ENCODE measurements at regions not wholly inside any gene's neighbourhood (a gene's known extent, or its start where the extent isn't known, plus 50 kb on each side); places are given as distances from the start of the nearest gene placed in this dataset.

- Histone ChIP-seq H3K9me3 (replicated peaks in 1 of 2; ENCODE audit: control insufficient read depth in 1 of 2, insufficient read depth in 1 of 2, low read length in 2 of 2) (peaks cover 0 to 5% of the 10 kb centered on the region in 2 donors), H3K9ac (ENCODE audit: insufficient read depth, low read length, poor library complexity, severe bottlenecking) (no peak overlapping the region), H3K36me3 (replicated peaks in 1 of 2; ENCODE audit: control insufficient read depth in 1 of 2, insufficient read depth in 2 of 2, low read length in 2 of 2) (no peaks in the 10 kb centered on the region), H3K4me1 (ENCODE audit: control insufficient read depth in 1 of 2, insufficient read depth in 2 of 2, low read length in 2 of 2) (no peaks in the 10 kb centered on the region), H3K79me2 (ENCODE audit: insufficient read depth, low read length) (no peaks in the 10 kb centered on the region), H3K4me3 (replicated peaks in 1 of 3; ENCODE audit: low read depth in 2 of 3, low read length in 3 of 3) (no peak overlapping the region), H2AFZ (ENCODE audit: insufficient read depth, low read depth, low read length, poor library complexity, severe bottlenecking) (no peak overlapping the region), H3K27ac (ENCODE audit: low read depth in 1 of 2, low read length in 2 of 2) (no peak overlapping the region), H4K20me1 (ENCODE audit: insufficient read depth, low read length) (no peaks in the 10 kb centered on the region), H3K4me2 (replicated peaks; ENCODE audit: extremely low read depth, low read length, poor library complexity, severe bottlenecking) (no peak overlapping the region), H3K27me3 (ENCODE audit: control insufficient read depth in 2 of 2, insufficient read depth in 2 of 2, low read length in 2 of 2) (no peaks in the 10 kb centered on the region)
- intact Hi-C loops (cut with micrococcal nuclease), result no loop called here
- Mint-ChIP-seq H3K4me3 (no peak overlapping the region), H3K4me1 (peaks cover 7% of the 10 kb centered on the region), H3K27ac (no peak overlapping the region), H3K36me3 (peaks cover 0 to 6% of the 10 kb centered on the region in 2 donors), H3K27me3 (ENCODE audit: low read depth in 3 of 3) (peaks cover 0 to 3% (median 0%) of the 10 kb centered on the region in 3 donors), H3K9me3 (peaks cover 0 to 8% (median 4%) of the 10 kb centered on the region in 7 donors)
- TF ChIP-seq CTCF (IDR thresholded peaks at IDR 0.05), result no peak
- DNase-seq, result no peak
- WGBS (ENCODE audit: insufficient coverage), result 83% methylated on average over 1 of the region's 1 CpG
Measured at GRCh38 chr2:144304202-144304601, 215.7 kb downstream of the ZEB2 start.

GRCh38 chr2:144300632-144301031 lies 219.3 kb downstream of the ZEB2 start:
- WGBS (ENCODE audit: insufficient coverage), result no CpG with 5 or more reads among the region's 2 CpGs
- Histone ChIP-seq H3K9me3 (replicated peaks in 1 of 2; ENCODE audit: control insufficient read depth in 1 of 2, insufficient read depth in 1 of 2, low read length in 2 of 2) (peaks cover 0 to 5% of the 10 kb centered on the region in 2 donors), H3K27ac (ENCODE audit: low read depth in 1 of 2, low read length in 2 of 2) (no peak overlapping the region), H3K4me1 (ENCODE audit: control insufficient read depth in 1 of 2, insufficient read depth in 2 of 2, low read length in 2 of 2) (no peaks in the 10 kb centered on the region), H3K4me2 (replicated peaks; ENCODE audit: extremely low read depth, low read length, poor library complexity, severe bottlenecking) (no peak overlapping the region), H3K27me3 (ENCODE audit: control insufficient read depth in 2 of 2, insufficient read depth in 2 of 2, low read length in 2 of 2) (no peaks in the 10 kb centered on the region), H2AFZ (ENCODE audit: insufficient read depth, low read depth, low read length, poor library complexity, severe bottlenecking) (no peak overlapping the region), H3K4me3 (replicated peaks in 1 of 3; ENCODE audit: low read depth in 2 of 3, low read length in 3 of 3) (no peak overlapping the region), H3K79me2 (ENCODE audit: insufficient read depth, low read length) (no peaks in the 10 kb centered on the region), H4K20me1 (ENCODE audit: insufficient read depth, low read length) (no peaks in the 10 kb centered on the region), H3K9ac (ENCODE audit: insufficient read depth, low read length, poor library complexity, severe bottlenecking) (no peak overlapping the region), H3K36me3 (replicated peaks in 1 of 2; ENCODE audit: control insufficient read depth in 1 of 2, insufficient read depth in 2 of 2, low read length in 2 of 2) (no peaks in the 10 kb centered on the region)
- TF ChIP-seq CTCF (IDR thresholded peaks at IDR 0.05), result no peak
- no peak for DNase-seq
- H3K36me3 Mint-ChIP-seq, result peaks cover 2 to 6% of the 10 kb centered on the region in 2 donors
- no peak overlapping the region for H3K4me3 Mint-ChIP-seq
- H3K4me1 Mint-ChIP-seq, result no peaks in the 10 kb centered on the region
- no peak overlapping the region for H3K27ac Mint-ChIP-seq
- peaks cover 2 to 11% (median 4%) of the 10 kb centered on the region in 7 donors for H3K9me3 Mint-ChIP-seq
- intact Hi-C loops (cut with micrococcal nuclease), result no loop called here
- no peaks in the 10 kb centered on the region for H3K27me3 Mint-ChIP-seq (ENCODE audit: low read depth in 3 of 3)

Data from CD14-positive monocyte (primary cell).